ENCODE measurements at regions not wholly inside any gene's neighbourhood (a gene's known extent, or its start where the extent isn't known, plus 50 kb on each side); places are given as distances from the start of the nearest gene placed in this dataset.
A peak's percentile ranks its signal among the peaks of the same experiment; 100 is the strongest.
"Not testable (repeated sequence)": the region's sequence is repeated elsewhere in the genome, so short reads cannot be mapped to it uniquely, and the experiment has no call there.

DNA sequence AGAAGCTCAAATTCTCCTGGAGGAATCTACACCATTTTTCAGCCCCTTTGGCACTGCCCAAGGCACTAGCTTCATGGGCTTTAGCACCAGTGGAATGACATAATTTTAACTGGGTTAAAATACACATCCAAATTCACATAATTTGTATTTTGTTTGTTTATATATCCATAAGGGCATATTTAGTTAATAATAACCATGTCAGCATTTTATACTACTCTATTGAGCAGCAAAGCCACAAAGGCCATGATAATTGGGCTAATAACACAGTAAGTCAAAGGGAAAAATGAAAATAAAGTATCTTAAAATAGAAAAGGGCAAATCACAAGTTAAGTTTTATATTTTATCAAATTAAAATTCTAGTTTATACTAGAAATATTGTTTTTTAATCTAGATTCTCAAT lies 262.7 kb upstream of the TACR3 start:
- DNase-seq, result no peak

GRCh38 chr4:103948244-103949018 lies 228.6 kb upstream of the TACR3 start:
- DNase-seq, result no peak

DNA sequence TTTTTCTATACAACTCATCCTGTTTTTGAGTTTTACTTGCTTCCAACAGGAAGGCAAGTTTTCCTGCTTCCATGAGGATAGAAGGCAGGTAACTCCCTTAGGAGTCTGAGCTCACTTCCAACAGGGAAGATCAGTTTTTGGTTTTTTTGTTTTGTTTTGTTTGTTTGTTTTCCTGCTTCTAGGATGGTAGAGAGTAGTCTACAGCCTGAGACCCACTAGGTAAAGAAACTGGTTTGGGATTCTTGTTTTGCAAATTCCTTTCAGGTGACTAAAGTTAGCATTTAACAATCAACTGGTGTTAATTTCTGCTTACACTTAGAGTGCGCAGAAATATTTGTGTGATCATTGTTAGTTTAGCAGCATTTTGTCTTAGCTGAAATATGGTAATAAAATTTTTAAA lies 227.8 kb upstream of the TACR3 start:
- no peak for DNase-seq

- DNase-seq, result not testable (repeated sequence)
These were observed 227.0 kb upstream of the TACR3 start for GRCh38 chr4:103946621-103947268.

GRCh38 chr4:103938488-103938887 lies 218.7 kb upstream of the TACR3 start:
- DNase-seq, result no peak

- DNase-seq, result no peak
These were observed 216.9 kb upstream of the TACR3 start for GRCh38 chr4:103936653-103937145.

DNA sequence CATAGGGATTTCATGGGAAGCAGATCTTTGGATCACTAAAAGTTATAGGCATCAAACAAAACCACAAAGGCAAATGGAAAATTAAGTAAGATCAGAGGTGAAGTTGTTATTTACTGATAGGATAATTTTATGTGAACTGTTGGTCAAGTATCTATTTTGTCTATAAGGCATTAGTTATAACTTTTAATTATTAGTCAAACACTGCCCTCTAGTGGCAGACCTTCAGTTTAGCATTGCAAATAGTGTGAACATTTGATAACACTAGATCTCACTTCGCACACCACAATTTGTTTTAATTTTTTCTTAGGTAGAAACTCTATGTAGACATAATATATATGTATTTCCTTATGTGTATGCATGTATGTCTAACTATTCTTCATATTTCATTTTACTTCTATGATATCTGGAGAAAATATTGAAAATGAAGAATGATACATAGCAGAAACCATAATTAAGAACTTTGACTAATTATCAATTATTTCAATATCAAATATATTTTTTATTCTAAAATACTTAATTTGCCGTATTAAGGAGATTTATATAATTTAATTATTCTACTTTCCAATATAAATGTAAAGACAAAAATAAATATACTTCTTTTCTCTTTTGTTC lies 214.5 kb upstream of the TACR3 start:
- peak in 1 of 5 donors; percentile 10 for DNase-seq

GRCh38 chr4:103928370-103928769 lies 208.6 kb upstream of the TACR3 start:
- no peak for DNase-seq

- DNase-seq, result no peak
These were observed 203.8 kb upstream of the TACR3 start for GRCh38 chr4:103923551-103923950.

DNA sequence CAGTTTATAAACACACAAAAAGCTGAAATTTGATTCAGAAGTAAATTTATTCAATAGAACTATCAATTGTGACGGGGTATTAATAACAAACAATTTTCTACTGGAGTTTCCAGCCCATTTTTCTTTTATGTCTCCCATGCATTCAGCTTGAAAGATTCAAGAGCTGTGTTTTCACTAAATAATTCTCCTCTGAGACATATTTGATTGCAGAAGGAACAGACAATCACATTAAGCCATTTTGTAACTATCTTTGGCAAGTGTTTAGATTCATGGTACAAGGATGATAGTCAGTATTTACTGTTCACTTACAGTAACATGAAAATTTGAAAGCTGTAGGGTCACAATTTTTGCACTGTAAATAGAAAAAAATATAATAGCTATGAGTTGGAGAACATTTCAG lies 198.4 kb upstream of the TACR3 start:
- no peak for DNase-seq

- DNase-seq, result peak in 1 of 5 donors; percentile 4
These were observed 195.6 kb upstream of the TACR3 start for GRCh38 chr4:103915224-103915869.

DNA sequence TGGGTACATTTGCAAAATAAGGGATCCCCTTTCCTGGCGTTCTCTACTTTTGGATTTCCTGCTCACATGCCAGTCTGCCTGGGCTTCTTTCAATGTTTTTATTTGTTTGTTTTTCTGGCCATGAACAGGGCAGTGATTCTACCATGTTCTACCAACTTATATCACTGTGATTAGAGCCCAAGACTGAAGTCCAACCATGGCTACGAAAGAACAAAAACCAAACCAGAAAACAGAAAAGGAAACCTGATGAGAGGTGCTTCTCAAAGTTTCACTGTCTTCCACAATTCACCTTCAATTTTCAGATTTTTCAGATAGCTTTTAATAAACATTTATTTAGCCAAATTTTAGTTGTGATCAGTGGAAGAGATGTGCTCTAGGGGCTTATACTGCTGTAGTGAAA lies 187.6 kb upstream of the TACR3 start:
- DNase-seq, result no peak

GRCh38 chr4:103904123-103904522 lies 184.3 kb upstream of the TACR3 start:
- no peak for DNase-seq

GRCh38 chr4:103902730-103903129 lies 182.9 kb upstream of the TACR3 start:
- DNase-seq, result no peak

DNA sequence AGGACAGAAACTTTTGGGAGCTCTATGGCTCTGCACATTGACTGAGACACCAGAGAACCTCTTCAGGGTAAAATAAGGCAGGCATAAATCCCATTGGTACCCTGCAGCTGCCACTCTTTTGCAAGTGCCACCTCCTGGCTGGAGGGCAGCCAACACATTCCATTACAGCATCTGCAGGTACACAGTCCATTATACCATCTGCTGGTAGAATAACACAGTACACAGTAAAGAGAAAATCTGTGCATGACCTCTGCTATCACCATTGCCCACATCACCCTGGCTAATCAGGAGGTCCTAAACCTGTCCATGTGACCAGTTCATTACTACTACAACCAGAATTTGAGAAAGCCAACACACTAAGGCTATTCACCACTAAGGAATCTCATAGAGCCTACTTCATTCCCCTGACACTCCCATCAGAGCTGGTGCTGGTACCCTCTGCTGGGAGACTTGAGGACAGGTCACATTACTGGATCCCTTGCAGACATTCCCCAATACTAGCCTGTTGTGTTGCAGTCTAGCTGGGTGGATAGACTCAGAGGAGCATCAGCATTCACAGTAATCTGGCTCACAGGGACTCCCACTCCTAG lies 176.2 kb upstream of the TACR3 start:
- no peak for DNase-seq

- no peak for DNase-seq
These were observed 172.8 kb upstream of the TACR3 start for GRCh38 chr4:103892586-103892985.

DNA sequence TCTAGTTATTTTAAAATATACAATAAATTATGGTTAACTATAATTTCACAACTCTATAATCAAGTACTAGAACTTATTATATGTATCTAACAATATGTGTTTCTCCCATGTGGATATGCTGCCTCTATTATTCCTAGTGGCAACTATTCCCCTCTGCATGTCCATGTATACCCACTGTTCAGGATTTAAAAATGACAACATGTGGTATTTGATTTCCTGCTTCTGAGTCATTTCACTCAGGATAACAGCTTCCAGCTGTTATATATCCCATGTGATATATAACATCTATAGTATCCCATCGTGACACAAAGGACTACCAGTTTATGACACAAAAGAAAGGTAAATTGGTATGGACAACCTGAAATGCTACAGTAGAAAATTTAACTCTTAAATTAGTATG lies 167.4 kb upstream of the TACR3 start:
- no peak for DNase-seq

DNA sequence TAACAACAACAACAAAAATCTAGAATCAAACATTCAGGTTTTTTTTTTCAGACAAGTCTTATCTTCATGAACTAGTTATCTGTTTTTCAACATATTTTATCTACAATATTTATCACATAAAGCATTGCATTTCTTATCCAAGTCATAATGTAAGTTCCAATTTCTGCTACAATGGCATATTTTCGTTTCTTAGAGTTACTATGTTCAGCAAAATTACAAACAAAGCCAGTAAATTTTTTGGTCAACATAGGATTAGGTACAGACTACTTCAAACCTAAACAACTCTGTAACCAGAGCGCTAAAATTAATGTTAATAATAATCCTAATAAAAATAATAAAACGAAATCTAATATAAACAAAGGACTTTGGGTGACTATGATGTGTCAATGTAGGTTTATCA lies 165.4 kb upstream of the TACR3 start:
- DNase-seq, result no peak

- no peak for DNase-seq
These were observed 147.5 kb upstream of the TACR3 start for GRCh38 chr4:103867311-103867710.

DNA sequence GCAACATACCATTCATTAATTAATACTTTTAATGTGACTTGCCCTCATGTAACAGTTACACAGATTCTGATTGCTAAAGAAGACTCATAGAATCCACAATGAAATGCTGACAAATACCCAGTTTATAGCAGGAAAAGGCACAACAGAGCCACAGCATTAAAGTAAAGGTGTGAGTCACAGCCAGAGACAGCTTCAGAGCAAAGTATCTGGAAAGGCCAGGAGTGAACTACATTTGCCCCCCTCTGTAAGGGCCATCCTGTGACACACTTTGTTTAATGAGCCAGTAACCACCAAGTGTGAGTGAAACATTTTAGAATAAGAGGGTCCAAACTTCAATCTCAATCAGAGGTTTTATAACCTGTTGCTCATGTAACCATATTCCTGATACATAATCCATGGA lies 133.8 kb upstream of the TACR3 start:
- no peak for DNase-seq

DNA sequence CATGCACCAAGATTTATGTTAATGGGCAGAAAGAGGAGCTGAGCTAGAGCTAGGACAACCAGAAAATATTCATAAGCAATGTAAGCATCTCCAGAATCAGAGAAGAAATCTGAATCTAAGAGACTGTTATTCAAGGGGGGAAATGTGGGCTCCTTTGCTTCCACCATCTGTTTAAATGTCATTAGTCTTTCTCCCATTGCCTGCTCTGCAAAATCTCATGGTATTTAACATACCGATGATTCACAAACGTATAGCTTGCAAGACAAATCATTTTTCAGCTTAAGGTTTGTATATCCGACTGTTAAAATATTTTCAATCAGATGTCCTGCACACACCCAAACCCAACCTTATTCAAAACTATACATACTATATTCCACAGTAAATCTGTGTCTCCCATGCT lies 133.4 kb upstream of the TACR3 start:
- DNase-seq, result no peak

DNA sequence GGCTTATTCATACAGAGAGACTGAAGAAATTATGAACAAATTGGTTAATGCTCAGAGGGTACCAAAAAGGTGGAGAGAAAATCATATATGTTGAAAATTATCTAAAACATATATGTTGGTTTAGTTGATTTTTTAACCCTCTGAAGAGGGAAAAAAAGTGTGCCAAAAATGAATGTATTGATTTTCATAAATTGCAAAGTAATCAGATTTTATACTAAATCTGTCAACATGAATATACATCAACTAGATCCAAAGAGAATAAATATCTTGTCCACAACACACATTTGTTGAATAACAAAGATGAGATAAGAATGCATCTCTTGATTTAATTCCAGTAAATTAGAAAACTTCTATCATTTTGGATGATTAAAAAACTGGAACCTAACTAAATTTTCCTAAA lies 125.3 kb upstream of the TACR3 start:
- DNase-seq, result no peak

- DNase-seq, result no peak
These were observed 123.0 kb upstream of the TACR3 start for GRCh38 chr4:103842637-103843239.
